GM19455 (cell line): ENCODE measurements at regions not wholly inside any gene's neighbourhood (a gene's known extent, or its start where the extent isn't known, plus 50 kb on each side); places are given as distances from the start of the nearest gene placed in this dataset.

Experiments
- ATAC-seq: cut with Tn5 transposase; IDR thresholded peaks from one replicate; pipeline ENCODE4 v1.9.1; 2021; ENCODE audit not compliant: unreplicated experiment

DNA sequence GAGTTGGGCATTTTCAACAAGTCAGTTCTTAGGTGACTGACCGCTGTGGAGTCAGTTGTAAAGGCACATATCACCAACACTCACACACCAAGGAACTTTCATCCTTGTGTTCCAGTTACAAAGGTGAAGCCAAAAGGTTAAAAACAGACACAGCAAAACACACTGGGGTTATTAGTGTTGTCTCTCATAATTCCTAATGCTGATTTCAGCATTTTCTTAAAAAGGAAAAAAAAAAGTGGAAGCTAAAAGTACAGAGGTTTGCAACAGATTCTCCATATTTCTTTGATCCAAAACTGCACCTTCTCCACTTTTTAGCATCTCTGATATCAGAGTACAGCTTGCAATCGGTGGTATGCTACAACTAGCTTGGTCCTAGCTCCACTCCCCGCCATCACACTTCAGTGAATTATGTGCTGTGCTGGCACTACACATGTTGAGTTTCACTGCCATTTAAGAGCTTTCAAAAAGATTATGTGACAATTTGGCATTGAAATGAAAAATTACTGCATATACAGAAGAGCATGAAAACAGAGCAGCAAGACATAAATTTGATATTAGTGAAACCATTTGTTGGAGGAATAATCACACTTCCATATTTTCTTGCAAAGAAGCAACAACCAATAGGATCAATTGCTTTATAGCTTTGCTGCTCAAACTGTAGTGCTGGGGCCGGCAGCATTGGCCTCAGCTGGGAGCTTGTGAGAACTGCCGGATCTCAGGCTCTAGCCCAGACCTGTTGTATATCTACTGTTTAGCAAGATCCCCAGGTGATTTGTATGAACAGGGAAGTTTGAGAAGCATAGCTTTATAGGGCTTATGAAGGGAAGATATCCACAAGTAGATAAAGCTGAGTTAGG is 62.3 kb upstream of the DAPL1 start:
- ATAC-seq, result no peak

DNA sequence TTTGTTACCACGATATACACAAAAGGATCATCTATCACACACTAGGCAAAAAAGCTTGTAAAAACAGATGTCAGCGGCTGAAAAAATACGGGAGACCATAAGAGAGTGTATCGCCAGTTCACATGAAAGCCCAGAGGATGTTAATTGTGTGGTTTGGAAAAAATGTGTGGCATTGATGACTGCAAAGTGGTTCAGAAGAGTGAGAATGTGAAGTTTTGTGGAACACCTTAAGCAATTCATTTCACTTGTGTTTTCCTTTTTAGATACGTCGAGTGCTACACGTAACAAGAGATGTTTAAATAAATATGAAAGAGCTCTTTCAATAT is 61.7 kb upstream of the DAPL1 start:
- no peak for ATAC-seq

DNA sequence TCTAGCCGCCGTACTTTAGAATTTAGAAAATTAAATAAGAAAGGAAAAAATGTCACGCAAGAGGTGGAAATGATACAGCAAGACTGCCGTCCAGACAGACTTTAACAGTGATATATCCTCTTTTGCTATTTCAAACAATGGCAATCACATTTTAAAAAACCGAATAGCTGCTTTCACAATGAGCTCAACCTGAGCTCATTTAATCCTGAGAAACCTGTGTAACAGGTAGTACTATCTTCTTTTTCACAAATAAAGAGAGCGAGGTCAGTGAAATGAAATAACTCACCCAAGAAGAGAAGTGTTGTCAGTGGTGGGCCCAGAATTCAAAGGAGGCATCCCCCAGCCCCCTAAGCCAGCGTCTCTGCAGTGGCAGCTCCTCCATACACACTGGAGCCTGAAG is 60.7 kb upstream of the DAPL1 start:
- ATAC-seq, result no peak

DNA sequence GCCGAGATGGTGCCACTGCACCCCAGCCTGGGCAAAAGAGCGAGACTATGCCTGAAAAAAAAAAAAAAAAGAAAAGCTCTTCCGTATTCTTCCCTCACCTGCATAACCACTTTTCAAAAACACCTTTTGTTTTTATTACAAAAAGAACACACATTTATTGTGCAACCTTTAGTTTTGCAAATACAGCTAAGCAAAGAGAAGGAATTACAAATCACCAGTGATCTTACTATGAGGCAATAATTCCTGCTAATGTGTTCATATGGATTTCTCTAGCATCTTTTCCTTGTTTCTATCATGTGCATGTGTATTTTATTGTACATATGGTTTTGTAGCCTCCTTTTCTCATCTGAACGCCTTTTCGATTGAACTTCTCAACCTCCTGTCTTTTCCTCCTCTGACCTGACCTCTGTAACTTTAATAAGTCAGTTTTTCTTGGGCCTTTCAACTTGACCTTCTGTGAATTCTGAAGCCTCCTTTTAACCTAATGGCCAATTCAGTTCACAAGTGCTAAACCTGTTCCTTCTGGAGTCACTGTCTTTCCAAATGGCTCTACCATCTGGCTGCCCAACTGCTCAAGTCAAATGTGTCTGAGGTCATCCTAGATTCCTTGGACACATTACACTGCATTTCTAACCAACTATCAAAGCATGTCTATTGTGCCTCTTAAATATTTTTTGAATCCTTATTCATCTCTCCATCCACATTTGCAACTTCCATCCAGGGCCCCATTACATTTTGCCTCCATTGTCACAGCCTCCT is 59.1 kb upstream of the DAPL1 start:
- ATAC-seq, result no peak

DNA sequence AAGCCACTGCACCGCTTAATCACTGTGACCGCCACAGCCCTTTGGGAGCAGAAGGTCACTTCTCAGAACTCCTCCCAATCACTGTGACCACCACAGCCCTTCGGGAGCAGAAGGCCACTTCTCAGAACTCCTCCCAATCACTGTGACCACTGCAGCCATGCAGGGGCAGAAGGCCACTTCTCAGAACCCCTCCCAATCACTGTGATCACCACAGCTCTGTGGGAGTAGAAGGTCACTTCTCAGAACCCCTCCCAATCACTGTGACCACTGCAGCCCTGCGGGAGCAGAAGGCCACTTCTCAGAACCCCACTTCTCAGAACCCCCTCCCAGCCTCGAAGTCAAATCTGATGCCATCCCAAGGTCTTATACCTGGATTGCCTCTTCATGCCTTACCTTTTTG is 56.8 kb upstream of the DAPL1 start:
- ATAC-seq, result no peak

DNA sequence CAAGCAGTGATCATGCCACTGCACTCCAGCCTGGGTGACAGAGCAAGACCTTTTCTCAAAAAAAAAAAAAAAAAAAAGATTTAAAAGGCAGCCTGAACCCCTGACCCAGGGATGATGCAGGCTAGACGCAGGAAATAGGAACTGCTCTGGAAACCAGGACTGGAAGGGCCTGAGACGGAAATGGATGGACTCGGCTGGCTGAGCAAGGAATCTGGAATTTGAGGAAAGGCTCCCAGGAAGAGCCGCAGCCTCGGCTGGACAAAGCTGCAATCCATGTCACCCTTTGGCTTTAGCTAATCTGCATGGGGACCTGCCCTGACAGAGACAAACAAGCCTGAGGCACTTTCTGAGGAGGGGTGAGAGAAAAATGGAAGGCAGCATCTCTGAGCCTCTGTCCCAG is 55.0 kb upstream of the DAPL1 start:
- ATAC-seq, result no peak

DNA sequence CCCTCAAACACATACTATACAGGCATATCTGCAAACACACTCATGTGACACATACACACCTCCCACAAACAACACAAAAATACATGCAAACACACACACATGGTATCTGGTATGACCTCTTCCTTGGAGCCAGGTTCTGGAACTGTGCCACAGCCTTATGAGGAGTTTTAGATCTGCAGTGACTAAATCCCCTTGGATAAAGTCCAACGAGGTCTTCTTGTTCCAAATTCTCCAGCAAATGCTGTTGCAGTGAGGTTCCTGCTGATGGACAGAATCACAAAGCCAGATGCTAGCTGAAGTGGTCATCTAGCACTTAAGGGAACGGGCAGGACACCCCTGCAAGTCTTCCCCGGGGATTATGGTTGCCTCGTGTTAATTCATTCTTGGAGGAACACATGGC is 54.5 kb upstream of the DAPL1 start:
- no peak for ATAC-seq

DNA sequence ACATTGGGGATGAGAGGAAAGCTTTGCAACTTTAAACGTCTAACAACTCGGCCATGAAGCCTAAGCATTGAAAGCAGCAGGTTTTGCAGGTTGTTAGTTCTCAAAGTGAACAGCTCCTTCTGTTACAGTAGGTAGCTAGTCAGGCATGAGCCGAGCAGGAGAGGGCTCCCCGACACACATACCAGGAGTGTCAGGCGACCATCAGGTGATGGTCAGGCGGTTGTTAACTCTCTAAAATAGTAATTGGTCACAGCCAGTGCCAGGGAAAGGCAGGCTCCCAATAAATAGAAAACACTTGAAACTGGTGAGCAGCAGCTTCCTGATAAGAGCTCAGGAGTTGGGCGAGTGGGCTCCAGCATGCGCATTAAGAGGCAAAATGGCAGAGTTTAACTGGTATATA is 53.5 kb upstream of the DAPL1 start:
- no peak for ATAC-seq

DNA sequence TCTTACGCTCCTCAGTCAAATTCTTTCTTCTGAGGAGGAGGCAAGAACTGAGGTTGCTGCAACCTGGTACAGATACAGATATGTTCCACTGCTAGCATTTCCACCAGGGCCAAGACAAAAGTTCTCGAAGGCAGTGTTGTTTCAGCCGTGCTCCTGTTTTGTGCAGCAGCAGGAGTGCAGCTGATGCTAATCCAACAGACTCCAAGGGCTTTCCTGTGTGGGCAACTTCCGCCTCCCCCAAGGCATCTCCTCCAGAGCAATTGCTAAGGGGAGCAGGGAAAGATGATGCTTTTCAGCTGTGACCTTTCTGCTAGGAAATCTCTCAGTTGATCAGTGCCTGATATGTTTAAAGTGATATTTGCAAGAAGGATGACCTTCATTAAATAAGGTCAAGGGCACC is 52.6 kb upstream of the DAPL1 start:
- no peak for ATAC-seq

DNA sequence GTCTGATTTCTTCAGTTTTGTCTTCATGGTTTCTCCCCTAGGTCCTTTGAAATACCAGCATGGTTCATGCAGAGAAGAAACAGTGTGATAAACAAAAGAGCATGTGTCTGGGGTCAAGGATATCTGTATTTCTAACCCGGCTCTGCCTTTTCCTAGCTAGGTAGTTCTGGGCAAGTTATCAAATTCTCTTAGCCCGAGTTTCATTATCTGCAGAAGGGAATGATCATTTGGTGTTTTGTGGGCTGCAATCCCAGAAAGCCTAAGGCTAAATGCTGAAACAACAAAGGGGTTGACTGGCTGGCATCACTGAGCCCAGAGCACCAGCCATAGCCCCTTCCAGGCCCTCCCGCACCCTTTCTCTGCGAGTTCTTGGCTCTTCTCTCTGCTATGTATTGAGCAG is 51.7 kb upstream of the DAPL1 start:
- ATAC-seq, result no peak

DNA sequence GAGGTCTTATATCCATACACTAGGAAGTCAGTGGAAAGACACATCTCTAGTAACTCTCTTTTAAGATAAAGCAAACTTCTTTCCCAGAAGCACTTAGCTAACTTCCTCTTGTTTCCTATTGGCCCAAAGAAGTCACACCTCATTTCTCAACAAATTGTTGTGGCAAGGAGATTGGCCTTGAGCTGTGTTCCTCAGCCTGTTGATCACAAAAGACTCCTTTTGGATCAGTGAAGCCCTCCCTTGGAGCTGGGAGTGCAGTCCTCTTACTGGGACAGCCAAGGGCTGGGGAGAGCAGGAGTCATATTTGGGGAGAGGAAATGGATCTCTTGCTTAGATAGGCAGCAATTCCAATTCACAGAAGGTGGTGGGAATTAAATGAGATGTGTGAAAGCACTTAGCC is 51.2 kb upstream of the DAPL1 start:
- no peak for ATAC-seq

DNA sequence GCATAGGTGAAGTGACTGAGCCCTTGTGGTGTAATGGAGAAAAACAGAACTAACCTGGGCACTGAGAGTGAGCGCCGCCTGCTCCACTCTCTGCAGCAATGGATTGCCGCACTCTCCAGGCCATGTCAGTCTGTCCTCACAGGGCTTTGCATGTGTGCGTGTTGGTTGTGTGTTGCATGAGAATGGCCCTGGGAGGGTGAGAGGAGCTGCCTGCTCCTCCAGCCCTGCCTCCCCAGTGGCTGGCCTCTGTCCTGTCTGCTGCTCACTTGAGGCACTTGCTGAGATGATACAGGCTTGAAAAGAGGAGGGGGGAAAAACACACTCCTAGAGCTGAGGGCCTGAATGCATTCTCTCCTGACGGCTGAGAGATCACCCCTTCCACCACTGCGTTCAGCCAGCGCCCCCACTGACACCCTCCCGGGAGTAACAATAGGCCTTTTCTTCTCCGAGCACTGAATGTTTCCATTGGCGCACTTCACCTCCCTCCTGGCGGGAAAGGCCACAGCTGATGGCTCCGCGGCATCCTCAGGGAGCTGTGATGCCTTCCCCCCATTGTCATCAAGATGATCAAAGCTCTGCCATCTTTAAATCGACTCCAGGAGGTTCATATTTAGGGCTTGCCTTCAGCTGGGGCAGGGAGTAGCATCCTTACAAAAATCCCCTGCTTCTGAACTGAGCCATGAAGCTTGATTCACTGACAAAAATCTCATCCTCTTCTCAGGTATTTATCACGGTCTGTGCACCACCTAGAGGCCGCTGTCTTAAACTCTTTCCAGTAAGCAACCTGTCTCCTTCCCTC is 49.9 kb upstream of the DAPL1 start:
- ATAC-seq, result peak; percentile 56
